Endodermal cell (in vitro differentiated cells): ENCODE measurements at regions not wholly inside any gene's neighbourhood (a gene's known extent, or its start where the extent isn't known, plus 50 kb on each side); places are given as distances from the start of the nearest gene placed in this dataset.

Experiments
- DNase-seq: peaks from one replicate; pipeline ENCODE4 v3.0.0-alpha.2; 2017
- H3K27ac ChIP-seq: 2 replicates; pipeline ENCODE4 v1.5.1; 2013; ENCODE audit warnings: mild to moderate bottlenecking, low read depth, low read length, moderate library complexity
- H3K27me3 ChIP-seq: 2 replicates; pipeline ENCODE4 v1.6.1; 2013; ENCODE audit warnings: mild to moderate bottlenecking, low read length, moderate library complexity; ENCODE audit not compliant: insufficient read depth, control insufficient read depth, poor library complexity, severe bottlenecking
- H3K36me3 ChIP-seq: 2 replicates; pipeline ENCODE4 v1.7.0; 2013; ENCODE audit warnings: mild to moderate bottlenecking, low read length, moderate library complexity; ENCODE audit not compliant: control insufficient read depth, insufficient read depth
- H3K4me1 ChIP-seq: one replicate; pipeline ENCODE4 v1.7.0; 2013; ENCODE audit warnings: low read length; ENCODE audit not compliant: control insufficient read depth, insufficient read depth
- H3K4me3 ChIP-seq: 2 replicates; pipeline ENCODE4 v1.5.1; 2013; ENCODE audit warnings: mild to moderate bottlenecking, low read length, moderate library complexity
- H3K9ac ChIP-seq: 2 replicates; pipeline ENCODE4 v1.6.1; 2013; ENCODE audit warnings: mild to moderate bottlenecking, low read length, moderate library complexity; ENCODE audit not compliant: poor library complexity, severe bottlenecking; ENCODE audit errors: extremely low read depth
- H3K9me3 ChIP-seq: 2 replicates; pipeline ENCODE4 v1.6.1; 2013; ENCODE audit warnings: mild to moderate bottlenecking, low read length, moderate library complexity; ENCODE audit not compliant: control insufficient read depth
- H3K27ac Mint-ChIP-seq: 2 replicates; pipeline ENCODE4 v1.8.0; 2020; ENCODE audit warnings: mixed read lengths
- H3K27me3 Mint-ChIP-seq: 2 replicates; pipeline ENCODE4 v1.8.0; 2021; ENCODE audit warnings: mild to moderate bottlenecking, mixed read lengths; ENCODE audit not compliant: insufficient read depth
- H3K36me3 Mint-ChIP-seq: 2 replicates; pipeline ENCODE4 v1.8.0; 2020; ENCODE audit warnings: low read depth, mixed read lengths
- H3K4me1 Mint-ChIP-seq: 2 replicates; pipeline ENCODE4 v1.8.0; 2020; ENCODE audit warnings: mixed read lengths
- H3K4me3 Mint-ChIP-seq: 2 replicates; pipeline ENCODE4 v1.8.0; 2020; ENCODE audit warnings: mild to moderate bottlenecking, moderate library complexity, mixed read lengths
- H3K9me3 Mint-ChIP-seq: 2 replicates; pipeline ENCODE4 v1.8.0; 2020; ENCODE audit warnings: mild to moderate bottlenecking, mixed read lengths
- WGBS, 2 experiments: methylation state at CpG; one replicate each; pipeline versions ENCODE4 v1.1.5 to v1.1.7; 2013; ENCODE audit warnings: missing lambda C conversion rate in 2 of 2, mixed read lengths in 1 of 2; ENCODE audit not compliant: insufficient coverage in 1 of 2, insufficient read length in 1 of 2; 5-methylcytosine and 5-hydroxymethylcytosine counted together
- TF ChIP-seq, protein P1 (sequence below): fragments of 200-600 bp; sonication (generic); conservative IDR thresholded peaks from 2 replicates; pipeline ENCODE4 v1.5.0; 2021; ENCODE audit warnings: antibody characterized with exemption, mild to moderate bottlenecking

DNA sequence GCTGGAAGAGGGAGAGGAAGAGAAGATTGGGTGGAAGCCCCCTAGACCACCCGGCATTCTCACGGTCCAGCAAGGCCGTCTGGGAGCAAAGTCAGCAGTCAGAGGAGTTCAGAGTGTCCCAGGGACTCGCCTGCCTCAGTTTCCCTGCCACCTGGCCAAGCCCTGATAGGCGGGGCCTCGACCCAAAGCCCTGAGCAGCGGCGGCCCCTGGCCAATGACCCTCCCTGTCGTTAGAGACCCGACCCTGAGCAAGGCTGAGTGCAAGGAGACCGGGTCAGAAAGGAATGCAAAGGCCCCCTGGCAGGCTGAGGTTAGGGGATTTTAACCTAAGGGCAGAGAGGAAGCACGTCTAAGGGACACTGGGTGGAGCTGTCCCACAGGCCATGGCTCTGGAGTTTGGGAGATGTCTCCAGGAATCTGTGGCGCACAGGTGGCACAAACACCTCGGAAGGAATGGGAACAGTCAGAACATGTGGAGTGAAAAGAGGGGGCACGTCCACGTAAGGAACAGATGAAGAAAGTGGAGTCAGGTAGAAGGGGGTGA, 196.8 kb upstream of the PDE1C start:
- no peaks in the 10 kb centered on the region for H3K36me3 Mint-ChIP-seq
- Histone ChIP-seq H3K4me1 (no peaks in the 10 kb centered on the region), H3K9me3 (no peaks in the 10 kb centered on the region), H3K9ac (no peak overlapping the region), H3K36me3 (no peaks in the 10 kb centered on the region), H3K27ac (no peak overlapping the region), H3K4me3 (no peak overlapping the region), H3K27me3 (no peaks in the 10 kb centered on the region)
- H3K27me3 Mint-ChIP-seq: peaks cover 2% of the 10 kb centered on the region
- no peak overlapping the region for H3K4me3 Mint-ChIP-seq
- H3K9me3 Mint-ChIP-seq: no peaks in the 10 kb centered on the region
- WGBS, 2 experiments: 50 to 75% methylated on average over 2 to 16 of the region's 16 CpGs
- TF ChIP-seq, protein P1, sequence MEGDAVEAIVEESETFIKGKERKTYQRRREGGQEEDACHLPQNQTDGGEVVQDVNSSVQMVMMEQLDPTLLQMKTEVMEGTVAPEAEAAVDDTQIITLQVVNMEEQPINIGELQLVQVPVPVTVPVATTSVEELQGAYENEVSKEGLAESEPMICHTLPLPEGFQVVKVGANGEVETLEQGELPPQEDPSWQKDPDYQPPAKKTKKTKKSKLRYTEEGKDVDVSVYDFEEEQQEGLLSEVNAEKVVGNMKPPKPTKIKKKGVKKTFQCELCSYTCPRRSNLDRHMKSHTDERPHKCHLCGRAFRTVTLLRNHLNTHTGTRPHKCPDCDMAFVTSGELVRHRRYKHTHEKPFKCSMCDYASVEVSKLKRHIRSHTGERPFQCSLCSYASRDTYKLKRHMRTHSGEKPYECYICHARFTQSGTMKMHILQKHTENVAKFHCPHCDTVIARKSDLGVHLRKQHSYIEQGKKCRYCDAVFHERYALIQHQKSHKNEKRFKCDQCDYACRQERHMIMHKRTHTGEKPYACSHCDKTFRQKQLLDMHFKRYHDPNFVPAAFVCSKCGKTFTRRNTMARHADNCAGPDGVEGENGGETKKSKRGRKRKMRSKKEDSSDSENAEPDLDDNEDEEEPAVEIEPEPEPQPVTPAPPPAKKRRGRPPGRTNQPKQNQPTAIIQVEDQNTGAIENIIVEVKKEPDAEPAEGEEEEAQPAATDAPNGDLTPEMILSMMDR: peak; percentile 71
- no peak overlapping the region for H3K27ac Mint-ChIP-seq
- DNase-seq: peak; percentile 76
- no peaks in the 10 kb centered on the region for H3K4me1 Mint-ChIP-seq

DNA sequence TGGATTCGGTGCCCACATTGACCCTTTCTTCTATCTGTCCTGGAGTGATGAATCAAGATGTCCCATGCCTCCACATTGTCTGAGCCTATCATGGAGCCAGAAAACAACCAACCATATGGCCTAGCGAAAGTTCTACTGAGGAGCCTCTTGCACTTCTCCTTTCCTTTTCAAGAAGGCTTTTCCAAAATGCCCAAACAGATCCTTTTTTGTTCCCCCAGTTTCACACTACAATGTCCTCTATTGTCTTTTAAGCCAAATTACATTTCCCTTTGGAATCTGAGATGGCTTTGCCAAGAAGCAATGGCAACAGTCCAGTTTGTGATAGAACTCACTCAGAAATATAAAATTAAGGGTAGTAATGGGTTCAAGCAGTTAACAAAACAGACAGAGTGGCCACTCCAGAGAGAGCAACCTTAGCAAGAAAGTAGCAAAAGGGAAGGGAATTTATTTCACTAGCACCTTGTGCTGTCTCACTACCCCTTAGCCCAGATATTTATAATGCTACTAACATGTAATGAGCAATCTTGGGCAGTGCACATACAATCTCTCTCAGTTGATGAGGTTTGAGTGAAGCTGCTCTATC, 194.6 kb upstream of the PDE1C start:
- Mint-ChIP-seq H3K4me3 (no peak overlapping the region), H3K36me3 (no peaks in the 10 kb centered on the region)
- no peak for DNase-seq

DNA sequence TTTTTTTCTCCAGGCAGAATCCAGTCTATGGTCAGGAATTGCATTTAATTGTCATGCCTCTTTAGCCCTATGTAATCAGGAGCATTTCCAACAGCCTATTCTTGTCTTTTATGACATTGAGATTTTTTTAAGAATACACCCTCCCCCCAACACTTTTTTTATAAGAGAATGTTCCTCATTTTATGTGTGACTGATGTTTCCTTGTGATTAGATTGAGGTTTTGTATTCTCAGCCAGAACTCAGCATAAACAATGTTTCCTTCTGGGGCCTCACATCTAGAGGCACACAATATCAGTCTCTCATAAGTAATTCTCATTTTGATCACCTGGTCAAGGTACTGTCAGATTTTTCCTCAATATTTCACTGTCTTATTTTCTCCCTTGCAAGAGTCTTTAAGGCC, 193.4 kb upstream of the PDE1C start:
- no peaks in the 10 kb centered on the region for H3K27me3 ChIP-seq
- no peak for DNase-seq
- no peaks in the 10 kb centered on the region for H3K4me1 ChIP-seq
- Mint-ChIP-seq H3K9me3 (no peaks in the 10 kb centered on the region), H3K4me1 (no peaks in the 10 kb centered on the region), H3K4me3 (no peak overlapping the region), H3K36me3 (no peaks in the 10 kb centered on the region), H3K27ac (no peak overlapping the region), H3K27me3 (peaks cover 2% of the 10 kb centered on the region)
- H3K36me3 ChIP-seq: no peaks in the 10 kb centered on the region
- H3K27ac ChIP-seq: no peak overlapping the region
- no peak overlapping the region for H3K9ac ChIP-seq
- H3K9me3 ChIP-seq: no peaks in the 10 kb centered on the region
- H3K4me3 ChIP-seq: no peak overlapping the region
- TF ChIP-seq, protein P1: no peak

More for the DNA sequence above, 194.6 kb upstream of the PDE1C start:
- Mint-ChIP-seq H3K9me3 (no peaks in the 10 kb centered on the region), H3K27me3 (peaks cover 2% of the 10 kb centered on the region), H3K4me1 (no peaks in the 10 kb centered on the region), H3K27ac (no peak overlapping the region)
- 79 to 85% methylated on average over 2 of the region's 2 CpGs for WGBS, 2 experiments
- Histone ChIP-seq H3K4me1 (no peaks in the 10 kb centered on the region), H3K27ac (no peak overlapping the region), H3K4me3 (no peak overlapping the region), H3K9ac (no peak overlapping the region), H3K9me3 (no peaks in the 10 kb centered on the region), H3K36me3 (no peaks in the 10 kb centered on the region), H3K27me3 (no peaks in the 10 kb centered on the region)
- TF ChIP-seq, protein P1: no peak
